HCT116 (cell line): ENCODE measurements at regions not wholly inside any gene's neighbourhood (a gene's known extent, or its start where the extent isn't known, plus 50 kb on each side); places are given as distances from the start of the nearest gene placed in this dataset.
A peak's percentile ranks its signal among the peaks of the same experiment; 100 is the strongest.

ENCODE experiments used
- ATAC-seq: fragments of 200-7000 bp; cut with Tn5 transposase; 2 replicates; pipeline ENCODE4 v1.9.1; 2020; ENCODE audit warnings: mild to moderate bottlenecking, moderate library complexity
- BruUV-seq: library from RNA; stranded (reverse); fragments of 400-500 nt; replicated peaks from 2 replicates; lab custom pipeline; 2021; lab: Mats Ljungman, UMichigan
- CTCF ChIA-PET: fragments of 300-600 bp; sonication (Branson Sonifier 250); formaldehyde crosslinking; loops from one replicate; lab custom pipeline; 2021; ENCODE audit warnings: antibody characterized with exemption; lab: Charles Lee
- POLR2A ChIA-PET: fragments of 300-600, 350-600 bp; sonication (Branson Sonifier 250); formaldehyde crosslinking; loops from one replicate; lab custom pipeline; 2021; ENCODE audit warnings: antibody characterized with exemption; lab: Charles Lee
- RAD21 ChIA-PET, 2 experiments: fragments of 300-600 bp; sonication (Branson Sonifier 250); formaldehyde crosslinking; loops; one replicate each; lab custom pipeline; 2023; ENCODE audit warnings: low total read pairs in 2 of 2; ENCODE audit not compliant: uncharacterized antibody in 2 of 2, unreplicated experiment in 2 of 2, low non-redundant PET in 1 of 2; lab: Charles Lee
- DNase-seq: peaks from one replicate; pipeline ENCODE4 v3.0.0-alpha.2; 2010; ENCODE audit warnings: low read depth, low spot score
- H2AFZ ChIP-seq: fragments of 200-600 bp; shearing (Covaris generic), sonication (generic); 2 replicates; pipeline ENCODE4 v1.6.1; 2017; ENCODE audit warnings: low read depth, mixed run types, mixed read lengths, antibody characterized with exemption, low read length; ENCODE audit not compliant: poor library complexity, severe bottlenecking
- H3K27ac ChIP-seq: 2 replicates; pipeline ENCODE4 v1.5.1; 2012; ENCODE audit warnings: low read depth, low read length
- H3K27me3 ChIP-seq: fragments of 200-600 bp; sonication (generic); 2 replicates; pipeline ENCODE4 v1.6.1; 2016; ENCODE audit warnings: mixed run types, low read length, mixed read lengths; ENCODE audit not compliant: insufficient read depth
- H3K36me3 ChIP-seq, 2 experiments: fragments of 200-500 bp in 1 of 2; fragments of 200-600 bp in 1 of 2; sonication (Bioruptor generic) in 1 of 2; sonication (generic) in 1 of 2; 2 replicates each; pipeline versions ENCODE4 v1.5.1 to v1.6.1; 2014 to 2016; ENCODE audit warnings: low read length in 2 of 2, inconsistent platforms in 1 of 2, mixed read lengths in 1 of 2, mixed run types in 1 of 2; ENCODE audit not compliant: insufficient read depth in 2 of 2, control insufficient read depth in 1 of 2
- H3K4me1 ChIP-seq, 2 experiments: fragments of 200-600 bp in 1 of 2; sonication (generic) in 1 of 2; 2 replicates each; pipeline versions ENCODE4 v1.5.1 to v1.6.1; 2012 to 2017; ENCODE audit warnings: low read length in 2 of 2, inconsistent platforms in 1 of 2, mild to moderate bottlenecking in 1 of 2, mixed read lengths in 1 of 2, mixed run types in 1 of 2, moderate library complexity in 1 of 2; ENCODE audit not compliant: insufficient read depth in 2 of 2, control insufficient read depth in 1 of 2
- H3K4me2 ChIP-seq: fragments of 200-600 bp; sonication (generic); 2 replicates; pipeline ENCODE4 v1.6.1; 2017; ENCODE audit warnings: mixed run types, low read length, mixed read lengths
- H3K4me3 ChIP-seq, 2 experiments: fragments of 200-600 bp in 1 of 2; sonication (generic) in 1 of 2; replicated peaks in 1 of 2; 2 replicates each; pipeline ENCODE4 v1.5.1; 2011 to 2016; ENCODE audit warnings: low read length in 2 of 2, control low read depth in 1 of 2, low read depth in 1 of 2, mild to moderate bottlenecking in 1 of 2, mixed read lengths in 1 of 2, mixed run types in 1 of 2
- H3K79me2 ChIP-seq: fragments of 200-600 bp; sonication (generic); 2 replicates; pipeline ENCODE4 v1.6.1; 2017; ENCODE audit warnings: mild to moderate bottlenecking, mixed run types, low read length, moderate library complexity, mixed read lengths; ENCODE audit not compliant: insufficient read depth
- H3K9ac ChIP-seq: fragments of 200-600 bp; sonication (generic); 2 replicates; pipeline ENCODE4 v1.6.1; 2016; ENCODE audit warnings: low read length, mixed read lengths
- H3K9me2 ChIP-seq: fragments of 200-600 bp; sonication (generic), shearing (Covaris generic); 2 replicates; pipeline ENCODE4 v1.6.1; 2017; ENCODE audit warnings: mixed run types, mild to moderate bottlenecking, moderate library complexity; ENCODE audit not compliant: insufficient read depth
- H3K9me3 ChIP-seq, 2 experiments: fragments of 200-500 bp in 1 of 2; fragments of 200-600 bp in 1 of 2; sonication (Bioruptor generic) in 1 of 2; sonication (generic) in 1 of 2; 2 replicates each; pipeline ENCODE4 v1.6.1; 2014 to 2017; ENCODE audit warnings: low read length in 2 of 2, mixed read lengths in 2 of 2, inconsistent platforms in 1 of 2, low read depth in 1 of 2, mild to moderate bottlenecking in 1 of 2, mixed run types in 1 of 2, moderate library complexity in 1 of 2; ENCODE audit not compliant: control insufficient read depth in 1 of 2, insufficient read depth in 1 of 2
- H4K20me1 ChIP-seq: fragments of 200-600 bp; sonication (generic), shearing (Covaris generic); 2 replicates; pipeline ENCODE4 v1.6.1; 2017; ENCODE audit warnings: mixed run types, mild to moderate bottlenecking, moderate library complexity; ENCODE audit not compliant: insufficient read depth
- ELF1 ChIP-seq: IDR thresholded peaks from 2 replicates; pipeline ENCODE4 v1.6.1; 2012; ENCODE audit warnings: low read depth, borderline replicate concordance
- POLR2A ChIP-seq: IDR thresholded peaks from 2 replicates; pipeline ENCODE4 v1.7.0; 2011; ENCODE audit warnings: borderline replicate concordance; ENCODE audit not compliant: insufficient read depth, insufficient read length; ENCODE audit errors: extremely low read depth
- POLR2AphosphoS5 ChIP-seq: IDR thresholded peaks from 2 replicates; pipeline ENCODE4 v1.6.1; 2011; ENCODE audit warnings: mild to moderate bottlenecking, low read depth, low read length, moderate library complexity
- RAD21 ChIP-seq: IDR thresholded peaks from 2 replicates; pipeline ENCODE4 v1.6.1; 2012; ENCODE audit warnings: low read depth, mild to moderate bottlenecking
- SP1 ChIP-seq: IDR thresholded peaks from 2 replicates; pipeline ENCODE4 v1.6.1; 2012; ENCODE audit warnings: low read depth
- SRF ChIP-seq: IDR thresholded peaks from 2 replicates; pipeline ENCODE4 v1.6.1; 2012; ENCODE audit warnings: low read depth
- YY1 ChIP-seq: IDR thresholded peaks from 2 replicates; pipeline ENCODE4 v1.6.1; 2011; ENCODE audit warnings: low read length, low read depth, moderate library complexity, mild to moderate bottlenecking; ENCODE audit not compliant: insufficient replicate concordance; ENCODE audit errors: extremely low read depth
- intact Hi-C: fragments of 100-400 bp; cut with micrococcal nuclease; formaldehyde crosslinking; loops from 2 replicates; pipeline ENCODE4 v1.10.0; 2022
- TF ChIP-seq, protein P1 (sequence below), 3 experiments: fragments of 200-600 bp in 1 of 3; sonication (generic) in 1 of 3; IDR thresholded peaks in 2 of 3; conservative IDR thresholded peaks in 1 of 3; 2 replicates each; pipeline ENCODE4 v1.5.1; 2012 to 2017; ENCODE audit warnings: low read depth in 2 of 3, low read length in 2 of 3, antibody characterized with exemption in 1 of 3, borderline replicate concordance in 1 of 3, control low read depth in 1 of 3, mild to moderate bottlenecking in 1 of 3, mixed read lengths in 1 of 3, mixed run types in 1 of 3, moderate library complexity in 1 of 3; ENCODE audit not compliant: insufficient read depth in 1 of 3
- TF ChIP-seq, protein P2 (sequence below): IDR thresholded peaks from 2 replicates; pipeline ENCODE4 v1.6.1; 2011; ENCODE audit warnings: mild to moderate bottlenecking, low read length, moderate library complexity; ENCODE audit not compliant: insufficient replicate concordance; ENCODE audit errors: extremely low read depth

DNA sequence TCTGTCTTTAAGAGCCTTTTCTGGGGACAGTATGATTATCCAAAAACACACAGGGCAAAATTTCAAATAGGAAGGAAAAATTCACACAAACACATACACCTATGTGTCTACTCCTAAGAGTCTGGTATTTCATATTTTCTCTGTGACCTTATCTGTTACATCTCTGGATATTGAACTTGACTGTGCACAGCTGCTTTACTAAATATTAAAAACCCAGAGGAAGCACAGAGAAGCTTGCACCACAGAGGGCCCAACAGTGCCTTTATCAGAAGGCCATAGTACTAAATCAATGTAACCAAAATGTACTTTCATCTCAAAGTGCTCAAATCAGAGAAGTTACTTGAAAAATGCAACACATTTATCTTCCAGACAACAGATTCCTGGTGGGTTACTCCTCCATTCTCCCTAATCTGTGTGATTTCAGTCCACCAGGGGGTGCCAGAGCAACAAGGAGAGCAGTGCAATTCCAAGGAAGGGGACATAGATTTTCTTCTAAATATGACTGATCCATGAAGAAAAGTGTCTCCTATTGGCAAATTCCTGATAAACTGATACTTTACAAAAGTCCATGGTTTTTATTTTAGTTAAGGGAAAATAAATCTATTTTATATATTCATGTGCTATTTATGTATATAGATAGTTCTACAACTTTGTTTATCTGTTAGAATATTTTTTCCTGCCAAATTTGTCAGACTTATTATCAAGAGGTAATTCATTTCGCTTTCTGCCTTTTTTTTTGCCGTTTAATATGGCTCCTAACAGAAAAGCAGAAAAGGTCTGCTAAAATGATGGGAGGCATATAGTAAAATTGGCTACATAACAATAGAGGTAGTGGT, 617.6 kb downstream of the LRFN5 start:
- Histone ChIP-seq H3K36me3 (no peaks in the 10 kb centered on the region), H3K9ac (no peak overlapping the region), H3K4me3 (no peak overlapping the region), H3K4me2 (no peak overlapping the region), H3K9me3 (no peaks in the 10 kb centered on the region), H3K27ac (no peak overlapping the region), H3K4me1 (no peaks in the 10 kb centered on the region), H4K20me1 (no peaks in the 10 kb centered on the region), H3K27me3 (no peaks in the 10 kb centered on the region), H2AFZ (no peak overlapping the region), H3K79me2 (no peaks in the 10 kb centered on the region), H3K9me2 (no peaks in the 10 kb centered on the region)
- peak; percentile 37 for DNase-seq
- peak; percentile 78 for ATAC-seq
- RAD21 ChIA-PET = no interaction called here
- no TSS peak for BruUV-seq
- CTCF ChIA-PET = no interaction called here
- TF ChIP-seq, protein P1, sequence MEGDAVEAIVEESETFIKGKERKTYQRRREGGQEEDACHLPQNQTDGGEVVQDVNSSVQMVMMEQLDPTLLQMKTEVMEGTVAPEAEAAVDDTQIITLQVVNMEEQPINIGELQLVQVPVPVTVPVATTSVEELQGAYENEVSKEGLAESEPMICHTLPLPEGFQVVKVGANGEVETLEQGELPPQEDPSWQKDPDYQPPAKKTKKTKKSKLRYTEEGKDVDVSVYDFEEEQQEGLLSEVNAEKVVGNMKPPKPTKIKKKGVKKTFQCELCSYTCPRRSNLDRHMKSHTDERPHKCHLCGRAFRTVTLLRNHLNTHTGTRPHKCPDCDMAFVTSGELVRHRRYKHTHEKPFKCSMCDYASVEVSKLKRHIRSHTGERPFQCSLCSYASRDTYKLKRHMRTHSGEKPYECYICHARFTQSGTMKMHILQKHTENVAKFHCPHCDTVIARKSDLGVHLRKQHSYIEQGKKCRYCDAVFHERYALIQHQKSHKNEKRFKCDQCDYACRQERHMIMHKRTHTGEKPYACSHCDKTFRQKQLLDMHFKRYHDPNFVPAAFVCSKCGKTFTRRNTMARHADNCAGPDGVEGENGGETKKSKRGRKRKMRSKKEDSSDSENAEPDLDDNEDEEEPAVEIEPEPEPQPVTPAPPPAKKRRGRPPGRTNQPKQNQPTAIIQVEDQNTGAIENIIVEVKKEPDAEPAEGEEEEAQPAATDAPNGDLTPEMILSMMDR (IDR thresholded peaks at IDR 0.05 in 2 of 3, conservative IDR thresholded peaks at IDR 0.05 in 1 of 3; ENCODE audit: borderline replicate concordance in 1 of 3, insufficient read depth in 1 of 3, low read depth in 2 of 3, low read length in 2 of 3) = peak; percentile 33 to 77 (median 66); a peak in 5 of 6 replicates
- TF ChIP-seq SRF = no peak
- no peak for TF ChIP-seq SP1
- peak; percentile 59 for TF ChIP-seq RAD21
- TF ChIP-seq, protein P2, sequence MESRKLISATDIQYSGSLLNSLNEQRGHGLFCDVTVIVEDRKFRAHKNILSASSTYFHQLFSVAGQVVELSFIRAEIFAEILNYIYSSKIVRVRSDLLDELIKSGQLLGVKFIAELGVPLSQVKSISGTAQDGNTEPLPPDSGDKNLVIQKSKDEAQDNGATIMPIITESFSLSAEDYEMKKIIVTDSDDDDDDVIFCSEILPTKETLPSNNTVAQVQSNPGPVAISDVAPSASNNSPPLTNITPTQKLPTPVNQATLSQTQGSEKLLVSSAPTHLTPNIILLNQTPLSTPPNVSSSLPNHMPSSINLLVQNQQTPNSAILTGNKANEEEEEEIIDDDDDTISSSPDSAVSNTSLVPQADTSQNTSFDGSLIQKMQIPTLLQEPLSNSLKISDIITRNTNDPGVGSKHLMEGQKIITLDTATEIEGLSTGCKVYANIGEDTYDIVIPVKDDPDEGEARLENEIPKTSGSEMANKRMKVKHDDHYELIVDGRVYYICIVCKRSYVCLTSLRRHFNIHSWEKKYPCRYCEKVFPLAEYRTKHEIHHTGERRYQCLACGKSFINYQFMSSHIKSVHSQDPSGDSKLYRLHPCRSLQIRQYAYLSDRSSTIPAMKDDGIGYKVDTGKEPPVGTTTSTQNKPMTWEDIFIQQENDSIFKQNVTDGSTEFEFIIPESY = no peak
- TF ChIP-seq YY1 = no peak
- no peak for TF ChIP-seq POLR2AphosphoS5
- no peak for TF ChIP-seq POLR2A
- TF ChIP-seq ELF1 = no peak
- POLR2A ChIA-PET = no interaction called here
- intact Hi-C loops = no loop called here
